GM18909 (cell line): ENCODE measurements at regions not wholly inside any gene's neighbourhood (a gene's known extent, or its start where the extent isn't known, plus 50 kb on each side); places are given as distances from the start of the nearest gene placed in this dataset.
"Not testable (repeated sequence)": the region's sequence is repeated elsewhere in the genome, so short reads cannot be mapped to it uniquely, and the experiment has no call there.

ENCODE experiments used
- ATAC-seq: cut with Tn5 transposase; IDR thresholded peaks from one replicate; pipeline ENCODE4 v1.9.1; 2021; ENCODE audit warnings: mild to moderate bottlenecking; ENCODE audit not compliant: unreplicated experiment, poor library complexity

- no peak for ATAC-seq
Observed at GRCh38 chrX:3990569-3990968, 277.1 kb upstream of the PRKX start.

DNA sequence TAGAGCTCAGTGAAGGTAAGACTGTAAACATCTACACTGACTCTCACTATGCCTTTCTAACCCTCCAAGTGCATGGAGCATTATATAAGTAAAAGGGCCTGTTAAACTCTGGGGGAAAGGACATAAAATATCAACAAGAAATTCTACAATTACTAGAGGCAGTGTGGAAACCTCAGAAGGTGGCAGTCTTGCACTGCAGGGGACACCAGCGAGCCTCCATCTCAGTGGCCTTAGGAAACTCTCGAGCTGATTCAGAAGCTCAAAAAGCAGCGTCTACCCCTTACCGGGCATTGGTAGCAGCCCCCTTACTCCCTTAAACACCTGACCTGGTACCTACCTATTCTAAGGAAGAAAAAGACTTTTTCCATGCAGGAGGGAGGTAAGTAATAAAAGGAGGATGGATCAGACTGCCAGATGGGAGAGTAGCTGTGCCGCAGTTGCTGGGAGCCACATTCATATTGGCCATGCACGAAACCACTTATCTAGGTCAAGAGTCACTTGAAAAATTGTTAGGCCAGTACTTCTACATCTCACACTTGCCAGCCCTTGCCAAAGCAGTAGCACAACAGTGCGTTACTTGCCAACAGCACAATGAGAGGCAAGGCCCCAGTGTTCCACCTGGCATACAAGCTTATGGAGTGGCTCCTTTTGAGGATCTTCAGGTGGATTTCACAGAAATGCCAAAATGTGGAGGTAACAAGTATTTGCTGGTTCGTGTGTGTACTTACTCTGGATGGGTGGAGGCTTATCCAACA lies 258.8 kb upstream of the PRKX start:
- not testable (repeated sequence) for ATAC-seq

DNA sequence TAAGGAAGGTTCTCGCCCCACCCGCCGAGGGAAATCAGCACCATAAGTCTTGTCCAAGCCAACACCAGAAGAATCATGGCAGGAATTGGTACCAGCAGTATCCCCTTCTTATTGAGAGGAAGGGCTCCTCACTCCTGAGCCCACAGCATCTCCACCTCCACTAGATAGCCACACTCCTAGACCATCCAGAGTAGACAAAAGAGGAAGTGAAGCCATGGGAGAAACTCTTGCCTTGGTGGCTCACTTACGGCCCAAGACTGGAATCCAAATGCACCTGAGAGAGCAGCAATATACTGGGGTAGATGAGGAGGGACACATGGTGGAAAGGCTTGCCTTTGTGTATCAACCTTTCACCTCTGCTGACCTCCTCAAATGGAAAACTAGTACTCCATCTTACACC lies 255.3 kb upstream of the PRKX start:
- no peak for ATAC-seq

GRCh38 chrX:3963980-3964379 lies 250.5 kb upstream of the PRKX start:
- ATAC-seq: no peak

DNA sequence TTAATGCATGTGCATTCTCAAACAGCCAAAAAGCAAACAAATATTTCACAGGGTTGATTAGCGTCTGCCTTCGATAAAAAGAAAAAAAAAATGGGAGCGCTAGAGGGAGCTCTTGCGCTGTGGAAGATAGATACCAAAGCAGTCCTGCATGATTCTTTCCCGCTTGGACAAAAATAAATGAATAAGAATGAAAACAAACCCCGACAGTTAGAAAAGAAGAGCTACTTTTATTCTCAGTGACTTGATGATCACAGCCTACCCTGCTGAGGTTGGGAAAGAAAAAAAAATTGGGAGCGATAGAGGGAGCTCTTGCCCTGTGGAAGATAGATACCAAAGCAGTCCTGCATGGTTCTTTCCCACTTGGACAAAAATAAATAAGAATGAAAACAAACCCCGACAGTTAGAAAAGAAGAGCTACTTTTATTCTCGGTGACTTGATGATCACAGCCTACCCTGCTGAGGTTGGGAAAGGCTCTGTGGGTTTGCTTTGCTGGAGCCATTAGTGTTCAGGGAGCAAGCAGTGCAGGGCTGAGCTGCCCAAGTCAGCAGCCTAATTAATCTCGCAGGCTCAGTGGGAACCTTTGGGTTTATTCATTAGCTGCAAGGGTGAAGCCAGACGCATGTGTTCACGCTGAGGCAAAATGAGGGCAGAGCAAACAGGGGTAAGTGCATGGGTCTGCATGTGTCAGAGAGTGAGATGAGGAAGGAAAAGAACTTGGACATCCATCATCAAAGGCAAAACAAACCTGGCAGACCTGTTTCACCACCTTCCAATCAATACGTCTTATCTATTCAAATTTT lies 249.3 kb upstream of the PRKX start:
- peak; percentile 59 for ATAC-seq

GRCh38 chrX:3960952-3961351 lies 247.5 kb upstream of the PRKX start:
- no peak for ATAC-seq

DNA sequence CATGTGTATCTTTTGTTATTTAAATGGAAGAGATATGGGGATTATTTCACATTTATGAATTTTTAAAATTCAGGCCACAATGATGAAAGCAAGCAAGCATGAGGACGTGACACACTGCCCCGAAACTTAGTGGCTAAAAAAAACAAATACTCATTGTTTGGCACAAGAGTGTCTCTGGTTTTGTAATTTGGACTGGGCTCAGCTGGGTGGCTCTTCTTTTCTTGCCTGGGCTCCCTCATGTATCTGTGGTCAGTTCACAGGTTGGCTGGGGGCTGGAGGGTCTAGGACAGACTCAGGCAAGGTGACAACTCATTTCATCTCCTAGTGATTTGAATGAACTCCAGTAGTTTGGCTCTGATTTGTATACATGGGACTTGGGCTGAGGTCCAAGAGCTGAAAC lies 238.4 kb upstream of the PRKX start:
- no peak for ATAC-seq

DNA sequence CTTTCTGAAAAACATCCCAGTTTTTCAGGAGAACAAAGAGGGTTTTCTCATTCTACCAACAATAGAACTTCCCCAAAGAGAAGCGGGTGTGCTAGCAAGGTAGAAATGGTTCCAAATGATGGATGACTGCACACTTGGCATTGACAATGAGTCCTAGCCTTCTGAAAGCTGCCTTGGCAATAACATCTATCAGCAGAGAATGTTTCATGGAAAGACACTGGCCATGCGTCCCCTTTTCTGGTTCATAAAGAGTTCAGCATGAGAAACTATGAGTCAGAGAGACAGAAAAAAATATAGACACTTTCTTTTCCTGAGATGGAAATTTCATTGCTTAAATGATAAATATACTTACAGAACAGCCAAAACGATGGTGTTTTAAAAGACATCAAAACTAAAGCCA lies 236.9 kb upstream of the PRKX start:
- no peak for ATAC-seq

DNA sequence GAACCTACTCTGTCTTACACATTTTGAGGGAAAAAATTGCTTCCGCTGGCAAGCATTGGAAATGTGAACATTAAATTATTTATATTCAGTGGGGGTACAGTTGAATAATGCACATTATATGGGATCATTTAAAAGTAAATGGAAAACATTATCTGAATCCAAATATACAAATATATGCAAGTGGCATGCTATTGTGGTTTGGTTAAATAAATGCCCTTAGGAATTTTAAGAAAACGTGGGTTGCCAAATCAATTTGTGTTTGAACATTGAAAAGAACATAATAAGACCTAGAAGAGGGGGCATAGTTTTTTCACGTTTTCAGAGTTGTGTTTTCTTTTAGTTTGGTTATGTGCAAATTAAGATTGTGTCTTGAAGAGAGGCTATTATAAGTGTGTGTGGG lies 230.5 kb upstream of the PRKX start:
- no peak for ATAC-seq

DNA sequence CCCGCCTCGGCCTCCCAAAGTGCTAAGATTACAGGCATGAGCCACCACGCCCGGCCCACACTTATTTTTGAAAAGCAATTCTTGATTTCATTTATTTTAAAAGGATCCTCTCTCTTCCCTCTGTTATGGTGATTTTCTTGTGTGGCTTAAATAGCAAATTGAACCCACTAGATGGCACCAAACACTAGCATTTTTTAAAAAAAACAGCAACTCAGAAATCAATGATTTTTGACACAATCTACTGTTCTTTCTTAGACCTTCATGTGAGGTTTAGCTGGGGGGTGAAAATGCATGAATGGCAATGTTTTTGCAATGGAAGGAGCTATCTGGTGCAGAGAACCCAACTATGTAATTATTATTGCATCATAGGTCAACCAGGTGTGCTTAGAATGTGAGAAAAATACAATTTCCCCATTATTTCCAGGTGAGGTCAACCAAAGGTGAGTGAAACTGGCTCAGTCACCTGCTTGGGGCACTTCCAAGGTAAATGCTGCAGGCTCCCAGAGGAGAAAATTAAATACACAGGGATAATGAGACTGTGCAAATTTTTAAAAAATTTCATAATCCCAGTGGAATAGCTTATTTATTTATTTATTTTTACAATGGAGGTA lies 226.7 kb upstream of the PRKX start:
- no peak for ATAC-seq

DNA sequence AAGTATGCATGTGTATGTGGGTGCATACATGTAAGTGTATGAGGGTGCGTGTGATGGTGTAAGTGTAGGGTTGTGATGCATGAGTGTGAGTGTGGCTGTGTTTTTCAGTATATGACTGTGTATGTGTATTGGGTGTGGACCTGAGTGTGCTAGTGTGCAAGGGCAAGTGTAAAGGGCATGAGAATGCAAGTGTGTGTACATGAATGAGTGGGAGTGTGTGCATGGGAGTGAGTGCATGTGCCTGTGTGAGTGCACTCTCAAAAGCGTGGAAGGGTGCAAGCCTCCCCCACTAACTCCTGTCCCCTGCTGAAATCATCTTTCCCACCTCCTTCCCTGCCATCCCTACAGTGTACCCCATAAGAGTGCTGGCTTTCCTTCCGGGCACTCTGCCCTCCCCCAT lies 225.1 kb upstream of the PRKX start:
- no peak for ATAC-seq

DNA sequence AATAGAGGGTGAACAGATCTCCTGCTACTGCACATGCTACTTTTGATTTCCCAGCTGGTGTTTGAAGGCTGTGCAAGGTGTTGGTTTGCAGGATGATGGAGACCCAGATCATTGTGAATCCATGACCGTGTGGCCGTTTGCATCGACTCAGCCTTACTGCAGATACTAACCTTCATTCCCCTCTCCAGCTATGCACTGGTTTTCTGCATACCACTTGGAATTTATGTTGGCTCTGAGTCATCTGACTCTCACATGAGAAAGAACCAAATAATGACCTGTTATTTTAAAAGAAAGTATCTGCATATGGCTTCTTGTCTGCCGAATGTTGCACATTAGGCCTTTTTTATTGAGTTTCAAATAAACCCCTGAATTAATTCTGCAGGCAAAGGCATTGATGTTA lies 221.7 kb upstream of the PRKX start:
- not testable (repeated sequence) for ATAC-seq

- ATAC-seq: peak; percentile 99
Observed at GRCh38 chrX:3920424-3921017, 207.1 kb upstream of the PRKX start.

GRCh38 chrX:3919668-3920423 lies 206.4 kb upstream of the PRKX start:
- ATAC-seq: peak; percentile 43

DNA sequence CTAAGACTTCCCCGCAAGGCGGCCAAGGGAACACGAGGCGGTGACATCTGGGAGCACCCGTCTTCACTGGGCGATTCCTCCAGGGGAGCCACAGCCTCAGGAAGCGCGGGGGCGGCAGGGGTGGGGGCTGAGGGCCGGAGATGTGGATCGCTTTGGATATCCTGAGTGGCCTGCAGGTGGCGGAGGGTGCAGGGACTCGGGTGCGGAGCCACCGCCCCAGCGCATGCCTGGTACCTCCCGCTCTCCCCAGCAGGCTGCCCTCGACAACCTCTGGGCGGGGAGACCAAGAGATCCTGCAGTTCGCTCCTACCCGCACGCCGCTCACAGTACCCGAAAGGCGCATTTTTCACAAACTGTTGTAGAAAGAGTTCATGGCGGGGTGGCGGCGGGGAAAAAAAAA lies 201.4 kb upstream of the PRKX start:
- not testable (repeated sequence) for ATAC-seq

GRCh38 chrX:3914059-3914458 lies 200.6 kb upstream of the PRKX start:
- not testable (repeated sequence) for ATAC-seq

GRCh38 chrX:3911012-3911411 lies 197.6 kb upstream of the PRKX start:
- ATAC-seq: not testable (repeated sequence)

- not testable (repeated sequence) for ATAC-seq
Observed at GRCh38 chrX:3910611-3911010, 197.2 kb upstream of the PRKX start.

GRCh38 chrX:3905522-3906258 lies 192.2 kb upstream of the PRKX start:
- ATAC-seq: not testable (repeated sequence)
